ENCODE measurements at regions not wholly inside any gene's neighbourhood (a gene's known extent, or its start where the extent isn't known, plus 50 kb on each side); places are given as distances from the start of the nearest gene placed in this dataset.

DNA sequence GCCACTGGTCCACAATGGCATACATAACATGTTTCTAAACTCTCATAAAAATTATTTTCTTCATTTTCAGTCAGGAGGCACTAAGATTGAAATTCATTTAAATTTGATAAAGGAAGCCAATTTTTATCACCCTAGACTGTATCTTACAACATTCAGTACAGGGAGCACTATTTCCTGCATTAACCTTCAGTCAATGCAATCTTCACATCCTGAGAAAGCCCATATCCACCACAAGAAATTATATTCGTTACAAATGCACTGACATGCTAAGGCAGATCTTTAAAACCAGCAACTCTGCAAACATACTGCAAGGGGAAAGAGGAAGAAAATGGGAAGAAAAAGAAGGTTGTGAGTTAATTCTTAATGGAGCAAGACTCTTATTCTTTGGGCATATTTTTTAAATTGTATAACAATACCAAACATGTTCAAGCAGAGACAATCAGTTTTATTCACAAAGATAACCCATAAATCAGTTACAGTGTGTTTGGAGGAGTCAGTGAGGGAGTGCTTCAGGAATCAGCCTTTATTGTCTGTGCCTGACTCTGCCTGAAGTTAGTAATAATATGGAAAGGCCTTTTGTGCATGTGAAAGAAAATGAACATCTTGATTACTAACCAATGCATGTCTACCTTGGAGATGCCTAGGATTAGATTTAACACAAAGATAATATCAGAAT is 370.1 kb downstream of the FBXO15 start:
- DNase-seq (ENCODE audit: low spot score) (no peak), ATAC-seq (ENCODE audit: low FRiP score) (no peak)
- TF ChIP-seq CTCF (IDR thresholded peaks at IDR 0.05), result no peak

DNA sequence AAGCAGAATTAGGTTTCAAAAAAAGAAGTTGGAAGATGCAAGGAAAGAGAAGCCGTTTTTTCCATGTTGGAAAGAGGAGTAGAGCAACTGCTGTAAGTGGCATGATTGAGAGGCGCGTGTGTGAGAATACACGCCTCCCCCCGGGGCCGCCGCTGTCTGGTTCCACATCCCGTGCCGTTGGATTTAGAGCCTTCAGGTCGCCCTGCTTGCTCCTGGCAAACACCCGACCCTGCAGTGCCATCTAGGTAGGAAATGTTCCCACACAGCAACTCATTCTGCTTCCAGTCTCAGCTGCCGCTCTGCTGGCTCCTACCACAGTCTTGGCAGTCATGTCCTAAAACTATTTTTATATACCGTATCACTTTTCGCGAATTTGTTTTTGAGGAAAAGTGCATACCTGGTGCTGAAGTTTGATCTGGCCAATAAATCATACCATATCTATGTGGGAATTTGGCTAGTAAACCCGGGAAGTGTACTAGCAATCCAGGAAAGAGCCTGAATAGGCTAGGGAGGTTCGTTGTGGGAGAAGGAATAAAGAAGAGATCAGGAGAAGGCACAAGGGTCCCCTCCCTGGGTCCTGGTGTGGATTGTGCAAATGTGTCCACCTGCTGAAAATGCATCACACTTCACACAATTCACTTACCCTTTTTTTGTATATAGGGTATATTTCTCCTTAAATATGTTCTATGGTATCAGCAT is 372.7 kb downstream of the FBXO15 start:
- no peak for TF ChIP-seq CTCF (IDR thresholded peaks at IDR 0.05)
- no peak for ATAC-seq (ENCODE audit: low FRiP score)
- no peak for DNase-seq (ENCODE audit: low spot score)

DNA sequence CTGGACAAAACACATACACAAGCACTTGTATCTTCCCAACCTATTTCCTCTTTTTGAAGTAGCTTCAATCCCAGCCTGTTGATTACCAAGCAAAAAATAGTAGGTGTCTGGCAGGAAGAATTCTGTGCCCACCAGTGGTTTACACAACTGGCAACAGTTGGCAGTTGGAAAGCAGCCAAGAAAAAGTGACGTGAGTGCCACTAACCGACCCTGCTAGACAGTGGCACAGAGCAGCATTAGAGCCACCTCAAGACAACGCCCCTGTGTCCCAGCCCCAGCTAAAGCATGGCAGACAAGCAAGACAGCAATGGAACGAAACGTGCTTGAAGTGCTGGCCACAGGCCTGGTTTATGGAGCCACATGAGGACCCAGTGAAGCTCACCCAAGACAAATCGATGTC is 379.6 kb downstream of the FBXO15 start:
- DNase-seq (ENCODE audit: low spot score) (no peak), ATAC-seq (ENCODE audit: low FRiP score) (no peak)
- TF ChIP-seq CTCF (IDR thresholded peaks at IDR 0.05), result no peak

GRCh38 chr18:73766910-73767515 is 380.6 kb downstream of the FBXO15 start:
- TF ChIP-seq CTCF (IDR thresholded peaks at IDR 0.05), result no peak
- DNase-seq (ENCODE audit: low spot score) (no peak), ATAC-seq (ENCODE audit: low FRiP score) (no peak)

DNA sequence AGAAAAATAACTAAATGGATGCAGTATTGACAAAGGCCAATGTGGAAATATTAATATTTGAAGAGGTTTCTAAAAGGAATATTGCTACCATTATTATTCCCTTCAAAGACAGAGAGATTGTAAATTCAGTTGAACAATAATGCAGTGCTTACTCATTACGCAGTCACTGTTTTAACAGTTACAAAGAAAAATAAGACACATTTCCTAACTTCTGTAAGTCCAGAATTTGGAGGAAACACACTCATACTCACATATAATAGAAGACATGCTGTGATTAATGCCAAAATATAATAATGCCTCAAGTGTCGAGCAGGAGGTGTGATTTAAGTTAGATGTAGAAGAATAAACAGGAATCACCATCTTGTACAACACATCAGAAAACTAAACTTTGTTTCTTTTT is 389.2 kb downstream of the FBXO15 start:
- ATAC-seq (ENCODE audit: low FRiP score) (no peak), DNase-seq (ENCODE audit: low spot score) (no peak)
- TF ChIP-seq CTCF (IDR thresholded peaks at IDR 0.05), result no peak

DNA sequence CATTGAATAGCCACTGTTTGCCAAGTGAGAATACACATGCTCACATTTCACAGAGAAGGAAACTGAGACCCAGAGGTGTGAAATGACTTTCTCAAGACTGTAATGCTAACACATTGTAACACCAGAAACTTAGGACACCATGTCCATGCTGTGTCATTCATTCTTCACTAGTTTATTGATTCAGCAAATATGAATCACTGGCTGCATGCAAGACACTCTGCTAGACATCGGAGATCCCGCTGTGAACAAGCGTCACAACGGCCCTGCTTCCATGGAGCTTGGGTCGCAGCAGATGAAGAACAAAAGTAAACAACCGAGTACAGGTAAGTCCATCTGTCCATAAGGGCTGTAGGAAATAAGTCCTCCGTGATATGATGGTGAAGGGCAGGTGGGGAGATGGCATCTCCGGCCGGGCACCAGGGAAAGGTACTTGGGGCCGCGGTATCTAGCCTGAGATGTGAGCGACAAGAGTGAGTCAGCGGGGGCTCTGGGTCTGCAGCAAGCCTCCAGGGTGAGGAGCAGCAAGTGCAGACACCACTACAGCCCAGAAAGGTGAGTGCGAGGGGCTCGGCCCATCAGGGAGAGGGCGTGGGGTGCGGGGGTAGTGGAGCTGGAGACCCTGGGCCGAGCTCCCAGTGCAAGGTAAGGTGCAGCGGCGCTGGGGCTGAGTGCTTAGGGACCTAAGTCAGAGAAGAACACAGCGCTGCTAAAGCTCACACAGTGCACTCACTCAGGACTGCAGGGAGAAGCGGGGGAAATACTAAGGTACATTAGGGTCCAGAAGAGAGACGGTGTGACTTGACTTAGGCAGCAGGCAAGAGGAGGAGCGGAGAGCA is 391.2 kb downstream of the FBXO15 start:
- TF ChIP-seq CTCF (IDR thresholded peaks at IDR 0.05), result no peak
- DNase-seq (ENCODE audit: low spot score) (no peak), ATAC-seq (ENCODE audit: low FRiP score) (no peak)

All from omental fat pad (tissue), 3 donors.